Lower lobe of right lung (tissue), 2 donors: ENCODE measurements at regions not wholly inside any gene's neighbourhood (a gene's known extent, or its start where the extent isn't known, plus 50 kb on each side); places are given as distances from the start of the nearest gene placed in this dataset.

Experiments used
- ATAC-seq, 2 donors: fragments of 200-7000 bp; cut with Tn5 transposase; one replicate each; pipeline ENCODE4 v1.9.1; 2020 to 2022; ENCODE audit warnings: mild to moderate bottlenecking in 2 of 2, moderate library complexity in 2 of 2
- DNase-seq: peaks from one replicate; pipeline ENCODE4 v3.0.0-alpha.2; 2020
- H3K27ac ChIP-seq: fragments of 200-600 bp; one replicate; pipeline ENCODE4 v1.8.0; 2022
- H3K27me3 ChIP-seq: fragments of 200-600 bp; one replicate; pipeline ENCODE4 v1.8.0; 2022; ENCODE audit warnings: low read depth
- H3K36me3 ChIP-seq: fragments of 200-600 bp; one replicate; pipeline ENCODE4 v1.8.0; 2022; ENCODE audit warnings: mild to moderate bottlenecking
- H3K4me1 ChIP-seq: fragments of 200-600 bp; one replicate; pipeline ENCODE4 v1.8.0; 2022
- H3K4me3 ChIP-seq: fragments of 200-600 bp; one replicate; pipeline ENCODE4 v1.8.0; 2022; ENCODE audit warnings: mild to moderate bottlenecking
- H3K9me3 ChIP-seq: fragments of 200-600 bp; one replicate; pipeline ENCODE4 v1.8.0; 2022
- CTCF ChIP-seq: fragments of 200-600 bp; IDR thresholded peaks from one replicate; pipeline ENCODE4 v1.8.0; 2022; ENCODE audit warnings: antibody characterized with exemption, mild to moderate bottlenecking
- intact Hi-C: fragments of 100-400 bp; cut with DNase I; formaldehyde crosslinking; loops from one replicate; pipeline ENCODE4 v1.11.0; 2022
- donor health status: DM: no; HTN: yes; CAD: no; lungs with severe emphysema.

DNA sequence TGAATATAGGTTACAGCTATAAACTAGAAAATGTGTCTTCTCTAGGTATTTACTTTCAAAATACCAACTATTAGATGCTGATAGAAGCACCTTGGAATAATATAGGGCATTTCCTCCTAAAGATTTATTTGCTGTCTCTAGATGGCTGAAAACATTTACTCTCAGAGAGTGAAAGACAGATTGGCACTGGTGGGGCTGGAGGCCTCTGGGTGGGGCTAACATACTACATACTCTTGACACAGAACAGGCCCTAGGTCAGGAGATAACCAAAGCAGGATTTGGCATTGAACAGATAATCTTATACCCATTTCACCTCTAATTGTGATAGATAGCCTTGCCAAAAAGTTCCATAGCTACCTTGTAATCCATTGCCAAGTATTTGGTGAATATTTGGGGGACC, 253.3 kb upstream of the TBC1D5 start:
- Histone ChIP-seq H3K4me1 (no peaks in the 10 kb centered on the region), H3K36me3 (no peaks in the 10 kb centered on the region), H3K27me3 (no peaks in the 10 kb centered on the region), H3K27ac (no peak overlapping the region), H3K4me3 (no peak overlapping the region), H3K9me3 (no peaks in the 10 kb centered on the region)
- intact Hi-C loops, result no loop called here
- ATAC-seq (no peak), DNase-seq (no peak)
- TF ChIP-seq CTCF, result no peak

- DNase-seq, result no peak
- ATAC-seq, result no peak
- Histone ChIP-seq H3K27me3 (no peaks in the 10 kb centered on the region), H3K4me1 (no peaks in the 10 kb centered on the region), H3K9me3 (no peaks in the 10 kb centered on the region), H3K27ac (no peak overlapping the region), H3K36me3 (no peaks in the 10 kb centered on the region), H3K4me3 (no peak overlapping the region)
- no peak for TF ChIP-seq CTCF
- intact Hi-C loops, result no loop called here
Measured at GRCh38 chr3:17994167-17994566, 251.7 kb upstream of the TBC1D5 start.

- intact Hi-C loops, result no loop called here
- H3K27me3 ChIP-seq, result no peaks in the 10 kb centered on the region
- no peak for ATAC-seq
- H3K4me3 ChIP-seq, result no peak overlapping the region
- H3K27ac ChIP-seq, result no peak overlapping the region
- H3K9me3 ChIP-seq, result no peaks in the 10 kb centered on the region
- no peaks in the 10 kb centered on the region for H3K36me3 ChIP-seq
- no peak for DNase-seq
- no peak for TF ChIP-seq CTCF
- no peaks in the 10 kb centered on the region for H3K4me1 ChIP-seq
Measured at GRCh38 chr3:17990390-17990789, 248.0 kb upstream of the TBC1D5 start.

DNA sequence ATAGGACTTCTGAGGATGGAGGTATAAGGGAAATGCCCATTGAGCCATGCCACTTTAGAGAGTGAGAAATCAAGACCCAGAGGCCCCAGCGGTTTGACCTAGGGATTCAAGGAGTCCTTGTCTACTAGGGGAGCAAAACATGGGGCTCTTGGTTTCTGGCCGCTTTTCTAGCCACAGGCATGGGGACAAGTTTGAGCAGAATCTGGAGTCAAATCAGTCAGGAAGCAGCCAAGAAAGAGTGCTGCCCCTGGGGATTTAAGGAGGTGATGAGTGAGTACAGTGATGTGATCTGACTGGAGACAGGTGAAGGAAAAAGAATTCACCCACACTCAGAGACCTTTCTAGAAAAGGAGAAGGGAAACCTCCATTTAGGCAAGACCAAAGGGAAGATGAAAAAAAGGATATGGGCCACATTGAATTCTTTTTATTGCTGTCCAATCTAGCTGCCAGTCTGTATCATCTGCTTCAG, 244.0 kb upstream of the TBC1D5 start:
- Histone ChIP-seq H3K36me3 (no peaks in the 10 kb centered on the region), H3K9me3 (no peaks in the 10 kb centered on the region), H3K4me3 (no peak overlapping the region), H3K4me1 (no peaks in the 10 kb centered on the region), H3K27ac (no peak overlapping the region), H3K27me3 (no peaks in the 10 kb centered on the region)
- intact Hi-C loops, result no loop called here
- DNase-seq (no peak), ATAC-seq (no peak)
- TF ChIP-seq CTCF, result no peak

DNA sequence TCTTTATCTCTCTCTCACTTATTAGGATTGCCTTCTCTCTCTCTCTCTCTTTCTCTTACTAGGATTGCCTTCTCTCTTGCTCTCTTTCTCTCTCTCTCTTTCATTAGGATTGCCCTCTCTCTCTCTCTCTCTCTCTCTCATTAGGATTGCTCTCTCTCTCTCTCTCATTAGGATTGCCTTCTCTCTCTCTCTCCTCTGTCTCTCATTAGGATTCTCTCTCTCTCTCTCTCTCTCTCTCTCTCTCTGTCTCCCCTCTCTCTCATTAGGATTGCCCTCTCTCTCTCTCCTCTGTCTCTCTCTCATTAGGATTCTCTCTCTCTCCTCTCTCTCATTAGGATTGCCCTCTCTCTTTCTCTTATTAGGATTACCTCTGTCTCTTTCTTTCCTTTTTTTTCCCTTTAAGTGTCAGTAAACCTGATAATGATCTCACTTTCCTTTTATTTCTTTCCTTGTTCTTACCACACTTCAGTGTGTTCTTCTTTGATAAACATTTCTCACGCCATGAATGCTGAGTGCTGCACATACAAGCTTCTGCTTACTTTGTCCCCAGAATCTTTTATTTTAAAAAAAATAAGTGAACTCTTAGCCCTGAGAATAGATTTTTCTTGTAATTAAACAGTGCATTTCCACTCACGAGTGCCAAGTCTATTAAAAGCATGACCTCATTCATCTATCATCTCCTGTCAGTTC, 243.4 kb upstream of the TBC1D5 start:
- no peaks in the 10 kb centered on the region for H3K36me3 ChIP-seq
- no peak for ATAC-seq
- no peak for TF ChIP-seq CTCF

More for the DNA sequence above, 243.4 kb upstream of the TBC1D5 start:
- no peak for DNase-seq
- Histone ChIP-seq H3K27ac (no peak overlapping the region), H3K4me1 (no peaks in the 10 kb centered on the region), H3K4me3 (no peak overlapping the region), H3K27me3 (no peaks in the 10 kb centered on the region), H3K9me3 (no peaks in the 10 kb centered on the region)
- intact Hi-C loops, result no loop called here
